ENCODE measurements at regions not wholly inside any gene's neighbourhood (a gene's known extent, or its start where the extent isn't known, plus 50 kb on each side); places are given as distances from the start of the nearest gene placed in this dataset.
"Not testable (repeated sequence)": the region's sequence is repeated elsewhere in the genome, so short reads cannot be mapped to it uniquely, and the experiment has no call there.

DNA sequence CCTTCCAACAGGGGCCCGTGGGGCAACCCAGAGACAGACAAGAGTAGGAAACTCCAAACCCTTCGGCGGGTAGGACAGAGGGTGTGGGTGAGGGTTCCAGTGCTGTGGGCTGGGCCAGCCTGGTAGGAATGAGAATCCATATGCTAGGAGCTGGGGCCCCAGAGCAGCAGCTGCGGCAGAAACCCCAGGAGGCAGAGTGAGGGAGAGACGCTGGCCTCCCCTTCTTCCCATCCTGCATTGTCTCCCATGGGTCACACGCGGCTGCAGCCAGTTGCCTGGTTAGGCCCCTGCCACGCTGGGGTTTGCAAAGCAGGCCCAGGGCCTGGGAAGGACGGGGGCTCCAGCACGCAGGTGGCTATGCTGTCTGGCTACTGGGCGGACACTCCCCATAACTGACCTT, 113.1 kb upstream of the CCZ1B start:
- not testable (repeated sequence) for DNase-seq

GRCh38 chr7:6939896-6940295, 113.8 kb upstream of the CCZ1B start:
- DNase-seq, result not testable (repeated sequence)

DNA sequence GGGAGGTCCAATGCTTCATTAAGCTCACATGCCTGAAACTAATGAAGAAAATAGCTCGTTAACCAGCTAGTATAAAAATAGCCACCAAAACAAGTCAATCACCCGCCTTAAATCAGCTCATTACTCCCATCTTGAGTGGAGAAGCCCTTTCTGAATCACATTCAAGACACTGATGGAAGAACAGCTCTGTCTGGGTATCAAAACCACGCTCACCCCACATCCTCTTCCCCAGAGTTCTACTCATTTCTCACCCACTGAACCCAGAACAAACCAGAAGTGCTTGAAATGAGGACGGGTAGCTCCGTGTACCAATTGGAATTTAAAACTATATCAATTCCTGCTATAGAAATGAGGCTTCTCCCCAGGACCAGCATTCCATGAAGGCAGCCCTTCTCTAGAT, 120.8 kb upstream of the CCZ1B start:
- DNase-seq, result not testable (repeated sequence)

DNA sequence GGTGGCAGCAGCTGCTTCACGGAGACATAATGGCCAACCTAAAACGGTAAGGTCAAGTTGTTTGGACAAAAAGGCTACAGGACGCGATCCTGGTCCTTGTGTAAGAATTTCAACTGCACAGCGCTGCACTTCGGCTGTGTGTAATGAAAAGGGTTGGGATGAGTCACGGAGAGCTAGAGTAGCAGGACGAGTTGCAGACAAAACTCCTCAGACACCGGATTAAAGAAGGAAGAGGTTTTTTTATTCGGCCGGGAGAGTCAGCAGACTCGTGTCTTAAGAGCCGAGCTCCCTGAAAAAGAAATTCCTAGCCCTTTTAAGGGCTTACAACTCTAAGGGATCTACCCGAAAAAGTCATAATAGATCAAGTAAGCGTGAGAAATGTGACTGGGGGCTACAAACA, 124.2 kb upstream of the CCZ1B start:
- DNase-seq, result not testable (repeated sequence)

DNA sequence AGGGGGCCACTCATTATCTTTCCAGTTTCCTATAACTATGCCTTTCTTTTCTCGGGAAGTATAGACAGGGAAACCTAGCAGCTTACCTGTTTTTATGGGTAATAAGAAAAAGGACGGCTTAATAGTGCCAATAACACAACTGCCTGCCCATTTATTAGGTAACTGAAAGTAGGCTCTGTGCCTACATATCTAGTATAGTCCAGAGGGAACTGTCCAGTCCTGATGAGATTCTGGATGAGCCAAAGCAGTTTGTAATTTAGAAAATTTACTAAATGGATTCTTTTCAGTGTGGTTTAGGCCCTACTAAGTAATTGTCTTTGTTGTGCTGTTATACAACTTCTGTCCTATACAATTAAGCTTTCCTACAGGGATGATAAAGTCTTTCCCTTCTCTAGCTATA, 125.5 kb upstream of the CCZ1B start:
- DNase-seq, result not testable (repeated sequence)

DNA sequence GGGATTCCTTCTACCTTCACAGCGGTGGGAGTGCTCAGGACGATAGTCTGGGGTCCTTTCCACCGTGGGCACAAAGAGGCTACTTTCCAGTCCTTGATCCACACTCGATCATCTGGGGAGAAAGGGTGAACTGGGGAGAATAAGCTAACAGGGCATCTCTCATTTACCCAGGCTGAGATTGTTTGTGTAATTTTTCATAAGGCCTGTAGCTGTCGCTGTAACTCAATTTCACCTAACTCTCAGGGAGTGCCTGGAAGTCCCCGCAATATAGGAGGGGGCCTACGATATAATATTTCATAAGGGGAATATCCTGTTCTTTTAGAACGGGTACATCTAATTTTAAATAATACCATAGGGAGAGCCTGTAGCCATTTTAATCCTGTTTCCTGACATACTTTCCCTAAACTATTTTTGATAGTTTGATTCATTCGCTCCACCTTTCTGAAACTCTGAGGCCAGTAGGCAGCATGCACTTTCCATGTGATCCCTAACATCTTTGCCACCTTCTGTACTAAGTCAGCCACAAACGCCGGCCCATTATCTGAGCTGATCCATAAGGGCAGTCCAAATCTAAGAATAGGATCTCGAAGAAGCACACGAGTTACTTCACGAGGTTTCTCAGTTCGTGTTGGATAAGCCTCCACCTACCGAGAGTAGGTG, 127.2 kb upstream of the CCZ1B start:
- DNase-seq, result not testable (repeated sequence)

- DNase-seq, result not testable (repeated sequence)
Measured at GRCh38 chr7:6953798-6954181, 127.7 kb upstream of the CCZ1B start.

- DNase-seq, result not testable (repeated sequence)
Measured at GRCh38 chr7:6955385-6955784, 129.3 kb upstream of the CCZ1B start.

DNA sequence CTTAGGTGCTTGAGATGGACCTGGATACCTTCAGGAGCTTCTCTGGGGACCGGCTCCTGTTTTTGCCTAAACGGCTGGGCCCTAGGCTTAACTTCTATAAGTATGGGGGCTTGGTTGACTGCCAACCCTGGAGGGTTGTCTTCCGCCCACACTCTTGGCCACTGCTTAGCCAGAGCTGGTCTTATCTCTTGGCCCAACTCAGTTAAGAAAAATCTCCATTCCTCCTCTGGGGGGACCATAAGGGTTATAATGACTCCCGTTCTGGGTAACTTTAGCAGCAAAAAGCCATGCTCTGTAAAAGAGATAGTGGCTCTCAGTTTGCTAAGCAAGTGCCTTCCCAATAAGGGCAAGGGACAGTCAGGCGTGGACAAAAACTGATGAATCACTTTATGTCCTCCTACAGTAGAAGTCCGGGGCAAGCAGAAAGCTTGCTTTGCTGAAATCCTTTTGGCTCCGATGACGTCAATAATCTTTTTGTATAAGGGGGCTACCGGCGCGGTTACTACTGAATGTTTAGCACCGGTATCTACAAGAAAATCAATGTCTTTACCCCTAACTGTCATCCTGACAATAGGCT, 130.0 kb upstream of the CCZ1B start:
- DNase-seq, result not testable (repeated sequence)

- DNase-seq, result not testable (repeated sequence)
Measured at GRCh38 chr7:6958371-6958770, 132.3 kb upstream of the CCZ1B start.

DNA sequence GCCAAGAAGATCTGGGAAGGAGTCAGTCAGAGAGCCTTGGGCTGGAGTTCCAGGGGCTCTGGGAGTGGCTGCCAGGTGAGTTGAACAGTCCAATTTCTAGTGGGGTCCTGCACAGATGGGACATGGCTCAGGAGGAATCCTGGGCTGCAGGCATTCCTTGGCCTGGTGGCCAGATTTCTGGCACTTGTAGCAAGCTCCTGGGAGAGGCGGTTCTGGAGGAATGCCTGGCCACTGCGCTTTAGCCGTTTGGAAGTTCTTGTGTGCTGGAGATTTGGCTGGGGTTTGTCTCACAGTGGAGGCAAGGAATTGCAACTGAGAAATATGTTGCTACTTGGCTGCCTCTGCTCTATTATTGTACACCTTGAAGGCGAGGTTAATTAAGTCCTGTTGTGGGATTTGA, 133.9 kb upstream of the CCZ1B start:
- not testable (repeated sequence) for DNase-seq

GRCh38 chr7:6962871-6963270, 136.8 kb upstream of the CCZ1B start:
- not testable (repeated sequence) for DNase-seq

- DNase-seq, result not testable (repeated sequence)
Measured at GRCh38 chr7:6965051-6965450, 139.0 kb upstream of the CCZ1B start.

- DNase-seq, result not testable (repeated sequence)
Measured at GRCh38 chr7:6970180-6970579, 144.1 kb upstream of the CCZ1B start.

DNA sequence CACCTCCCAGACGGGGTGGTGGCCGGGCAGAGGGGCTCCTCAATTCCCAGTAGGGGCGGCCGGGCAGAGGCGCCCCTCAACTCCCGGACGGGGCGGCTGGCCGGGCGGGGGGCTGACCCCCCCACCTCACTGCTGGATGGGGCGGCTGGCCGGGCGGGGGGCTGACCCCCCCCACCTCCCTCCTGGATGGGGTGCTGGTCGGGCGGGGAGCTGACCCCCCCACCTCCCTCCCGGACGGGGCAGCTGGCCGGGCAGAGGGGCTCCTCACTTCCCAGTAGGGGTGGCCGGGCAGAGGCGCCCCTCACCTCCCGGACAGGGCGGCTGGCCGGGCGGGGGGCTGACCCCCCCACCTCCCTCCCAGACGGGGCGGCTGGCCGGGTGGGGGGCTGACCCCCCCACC, 148.8 kb upstream of the CCZ1B start:
- not testable (repeated sequence) for DNase-seq

GRCh38 chr7:6975346-6975745, 149.3 kb upstream of the CCZ1B start:
- DNase-seq, result not testable (repeated sequence)

GRCh38 chr7:6977368-6977767, 151.3 kb upstream of the CCZ1B start:
- DNase-seq, result not testable (repeated sequence)

DNA sequence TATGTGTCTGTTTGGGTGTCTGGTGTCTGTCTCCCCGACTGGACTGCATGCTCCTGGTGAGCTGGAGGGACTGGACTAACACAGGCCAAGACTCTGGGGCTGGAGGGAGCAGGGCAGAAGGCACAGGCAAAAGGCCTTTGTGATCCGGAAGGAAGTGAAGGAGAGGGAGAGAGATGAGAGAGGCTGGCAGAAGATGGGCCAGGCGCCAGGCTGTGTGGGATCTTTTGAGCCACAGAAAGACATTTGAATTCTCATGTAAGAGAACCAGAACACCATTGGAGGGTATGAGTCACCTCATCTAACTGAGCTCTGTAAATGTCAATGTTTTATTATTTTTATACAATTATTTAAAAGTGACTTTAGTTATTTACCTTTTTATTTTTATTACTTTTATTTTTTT, 152.3 kb upstream of the CCZ1B start:
- DNase-seq, result not testable (repeated sequence)

DNA sequence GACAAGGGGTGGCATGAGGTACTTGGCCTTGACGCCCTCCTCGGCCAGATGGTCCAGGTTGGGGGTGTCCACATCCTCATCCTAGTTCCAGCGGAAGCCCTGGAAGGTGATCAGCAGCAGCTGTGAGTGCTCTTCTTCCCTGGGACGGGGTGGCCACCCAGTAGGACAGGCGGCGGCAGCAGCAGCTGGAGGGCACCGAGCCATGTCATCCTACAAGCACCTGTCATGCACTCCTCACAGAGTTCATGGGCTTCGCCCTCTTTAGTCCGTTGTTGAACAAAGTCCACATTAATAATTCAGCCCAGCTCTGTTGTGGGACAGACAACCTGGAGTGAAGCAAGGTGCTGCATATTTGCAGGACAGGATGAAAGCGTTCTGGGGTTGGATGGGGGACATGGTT, 153.4 kb upstream of the CCZ1B start:
- DNase-seq, result not testable (repeated sequence)

DNA sequence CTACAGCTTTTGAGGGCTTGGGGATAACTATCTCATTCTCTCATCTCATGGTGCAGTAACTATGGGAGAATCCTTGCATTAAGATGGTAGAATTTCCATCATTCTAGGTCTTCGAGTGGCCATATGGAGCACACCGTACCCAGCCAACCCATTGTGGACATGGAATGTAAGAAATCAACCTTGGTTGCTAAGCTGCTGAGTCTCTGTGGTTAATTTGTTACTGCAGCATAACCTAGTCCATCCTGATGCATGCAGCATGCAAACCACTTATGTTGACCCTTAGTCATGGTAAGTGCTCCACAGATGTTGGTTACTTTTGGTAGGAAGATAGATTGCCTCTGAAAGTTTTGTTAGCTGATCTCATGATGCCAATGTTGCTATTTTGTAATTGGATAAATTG, 156.3 kb upstream of the CCZ1B start:
- DNase-seq, result not testable (repeated sequence)

GRCh38 chr7:6986892-6987291, 160.8 kb upstream of the CCZ1B start:
- DNase-seq, result not testable (repeated sequence)

DNA sequence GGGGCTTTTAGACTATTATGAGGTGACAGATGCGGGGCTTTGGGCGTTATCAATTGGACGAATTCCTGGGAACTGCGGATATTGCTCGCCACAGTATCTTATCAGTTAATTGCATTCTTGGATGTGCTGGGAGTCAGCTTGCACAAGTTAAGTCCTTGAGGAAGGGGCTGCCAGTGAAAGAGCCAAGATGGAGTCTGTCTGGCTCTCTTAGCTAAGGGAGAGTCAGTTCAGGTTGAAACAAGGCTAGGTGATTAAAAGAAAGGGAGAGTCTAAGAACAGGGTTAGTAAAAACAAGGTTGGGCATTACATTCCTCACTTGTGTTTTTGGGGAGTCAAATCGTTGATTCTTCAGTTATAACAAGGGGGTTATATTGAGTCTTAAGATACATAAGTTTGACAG, 162.5 kb upstream of the CCZ1B start:
- DNase-seq, result not testable (repeated sequence)

DNA sequence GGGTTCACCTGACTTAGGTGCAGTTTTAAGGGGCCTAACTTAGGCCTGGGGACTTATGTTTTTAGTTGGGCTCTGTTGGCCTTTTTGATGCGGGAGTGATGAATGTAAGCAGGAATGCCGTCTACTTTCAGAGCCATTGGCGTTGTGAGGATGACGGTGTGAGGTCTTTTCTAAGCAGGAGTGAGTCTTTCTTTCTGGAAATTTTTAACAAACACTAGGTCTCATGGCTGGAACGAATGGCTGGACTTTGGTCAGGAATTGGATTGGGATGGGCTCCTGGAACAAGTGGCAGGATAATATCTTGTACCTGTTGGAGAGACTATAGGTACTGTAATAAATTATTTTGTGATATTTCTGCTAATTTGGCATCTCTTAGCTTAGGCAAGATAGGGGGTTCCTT, 163.9 kb upstream of the CCZ1B start:
- DNase-seq, result not testable (repeated sequence)

GRCh38 chr7:6990426-6991152, 164.5 kb upstream of the CCZ1B start:
- not testable (repeated sequence) for DNase-seq
